Tibial nerve (tissue), 3 donors: ENCODE measurements at regions not wholly inside any gene's neighbourhood (a gene's known extent, or its start where the extent isn't known, plus 50 kb on each side); places are given as distances from the start of the nearest gene placed in this dataset.

ENCODE experiments used
- POLR2A ChIP-seq, 2 donors: fragments of 450-650 bp; IDR thresholded peaks; one replicate each; pipeline ENCODE4 v1.6.1; 2017; ENCODE audit warnings: antibody characterized with exemption in 2 of 2, mild to moderate bottlenecking in 2 of 2, moderate library complexity in 2 of 2
- TF ChIP-seq, protein P1 (sequence below), 5 experiments: fragments of 200-600 bp in 3 of 5; fragments of 450-650 bp in 2 of 5; sonication (generic) in 3 of 5; IDR thresholded peaks; one replicate each; pipeline ENCODE4 v1.5.1; 2016 to 2019; ENCODE audit warnings: antibody characterized with exemption in 5 of 5, mild to moderate bottlenecking in 3 of 5, moderate library complexity in 2 of 5

DNA sequence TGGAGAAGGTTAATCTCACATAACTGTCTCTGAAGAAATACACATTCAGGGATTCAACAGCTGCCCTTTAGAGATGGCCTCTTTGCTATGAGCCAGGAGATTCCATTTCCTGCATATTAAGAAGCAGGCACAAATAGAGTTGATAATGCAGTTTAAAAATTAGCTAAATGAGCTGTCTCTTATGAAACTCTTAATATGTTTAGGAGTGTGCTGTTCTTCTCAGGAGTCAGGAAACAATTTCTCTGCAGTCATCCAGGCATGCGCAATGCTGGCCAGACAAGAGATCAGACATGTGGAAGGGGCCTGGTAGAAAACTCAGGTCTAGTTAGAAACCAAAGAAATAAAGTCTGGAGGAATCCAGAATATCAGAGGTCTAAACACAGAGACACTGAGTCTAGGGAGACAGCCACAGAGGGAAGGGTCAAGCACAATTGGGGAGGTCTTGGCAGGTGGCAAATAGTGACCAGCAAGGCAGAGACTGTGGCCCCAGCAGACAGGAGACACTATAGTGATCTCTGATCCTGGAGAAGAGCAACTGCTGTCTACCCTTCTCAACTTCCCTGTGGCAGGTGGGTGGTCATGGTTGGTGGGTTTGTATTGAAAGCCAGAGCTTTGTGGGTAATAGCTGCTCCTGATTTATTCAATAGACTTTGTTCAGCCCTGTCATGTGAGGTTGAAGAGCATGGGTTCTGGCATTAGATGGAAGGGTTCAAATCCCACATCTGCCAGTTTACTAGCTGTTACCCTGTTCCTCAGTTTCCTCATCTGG, 185.8 kb upstream of the RMST start:
- TF ChIP-seq, protein P1, sequence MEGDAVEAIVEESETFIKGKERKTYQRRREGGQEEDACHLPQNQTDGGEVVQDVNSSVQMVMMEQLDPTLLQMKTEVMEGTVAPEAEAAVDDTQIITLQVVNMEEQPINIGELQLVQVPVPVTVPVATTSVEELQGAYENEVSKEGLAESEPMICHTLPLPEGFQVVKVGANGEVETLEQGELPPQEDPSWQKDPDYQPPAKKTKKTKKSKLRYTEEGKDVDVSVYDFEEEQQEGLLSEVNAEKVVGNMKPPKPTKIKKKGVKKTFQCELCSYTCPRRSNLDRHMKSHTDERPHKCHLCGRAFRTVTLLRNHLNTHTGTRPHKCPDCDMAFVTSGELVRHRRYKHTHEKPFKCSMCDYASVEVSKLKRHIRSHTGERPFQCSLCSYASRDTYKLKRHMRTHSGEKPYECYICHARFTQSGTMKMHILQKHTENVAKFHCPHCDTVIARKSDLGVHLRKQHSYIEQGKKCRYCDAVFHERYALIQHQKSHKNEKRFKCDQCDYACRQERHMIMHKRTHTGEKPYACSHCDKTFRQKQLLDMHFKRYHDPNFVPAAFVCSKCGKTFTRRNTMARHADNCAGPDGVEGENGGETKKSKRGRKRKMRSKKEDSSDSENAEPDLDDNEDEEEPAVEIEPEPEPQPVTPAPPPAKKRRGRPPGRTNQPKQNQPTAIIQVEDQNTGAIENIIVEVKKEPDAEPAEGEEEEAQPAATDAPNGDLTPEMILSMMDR (IDR thresholded peaks at IDR 0.05): no peak
- no peak for TF ChIP-seq POLR2A (IDR thresholded peaks at IDR 0.05)
